Left ventricle myocardium inferior (tissue), 1 donor: ENCODE measurements at regions not wholly inside any gene's neighbourhood (a gene's known extent, or its start where the extent isn't known, plus 50 kb on each side); places are given as distances from the start of the nearest gene placed in this dataset.

Experiments used
- DNase-seq: peaks from one replicate; pipeline ENCODE4 v3.0.0-alpha.2; 2020
- H3K27ac ChIP-seq: fragments of 200-600 bp; replicated peaks from 2 replicates; pipeline ENCODE4 v1.8.0; 2021
- H3K27me3 ChIP-seq: fragments of 200-600 bp; 2 replicates; pipeline ENCODE4 v1.8.0; 2021; ENCODE audit warnings: low read depth
- H3K36me3 ChIP-seq: fragments of 200-600 bp; 2 replicates; pipeline ENCODE4 v1.8.0; 2021
- H3K4me1 ChIP-seq: fragments of 200-600 bp; 2 replicates; pipeline ENCODE4 v1.8.0; 2021
- H3K4me3 ChIP-seq: fragments of 200-600 bp; 2 replicates; pipeline ENCODE4 v1.8.0; 2021; ENCODE audit warnings: mild to moderate bottlenecking, moderate library complexity
- H3K9me3 ChIP-seq: fragments of 200-600 bp; replicated peaks from 2 replicates; pipeline ENCODE4 v1.8.0; 2021
- intact Hi-C: fragments of 100-400 bp; cut with micrococcal nuclease; formaldehyde crosslinking; loops from one replicate; pipeline ENCODE4 v1.11.0; 2022
- TF ChIP-seq, protein P1 (sequence below): fragments of 200-600 bp; IDR thresholded peaks from 2 replicates; pipeline ENCODE4 v1.8.0; 2021; ENCODE audit warnings: antibody characterized with exemption, mild to moderate bottlenecking, borderline replicate concordance
- donor health status: DM: no; HTN: yes; CAD: no; lungs with severe emphysema.

GRCh38 chr6:134456226-134456625 is 138.3 kb upstream of the SGK1 start:
- no peaks in the 10 kb centered on the region for H3K27me3 ChIP-seq
- no peak for DNase-seq
- no peak overlapping the region for H3K27ac ChIP-seq
- intact Hi-C loops: no loop called here
- H3K9me3 ChIP-seq: no peaks in the 10 kb centered on the region
- H3K4me3 ChIP-seq: no peak overlapping the region
- no peaks in the 10 kb centered on the region for H3K4me1 ChIP-seq
- TF ChIP-seq, protein P1, sequence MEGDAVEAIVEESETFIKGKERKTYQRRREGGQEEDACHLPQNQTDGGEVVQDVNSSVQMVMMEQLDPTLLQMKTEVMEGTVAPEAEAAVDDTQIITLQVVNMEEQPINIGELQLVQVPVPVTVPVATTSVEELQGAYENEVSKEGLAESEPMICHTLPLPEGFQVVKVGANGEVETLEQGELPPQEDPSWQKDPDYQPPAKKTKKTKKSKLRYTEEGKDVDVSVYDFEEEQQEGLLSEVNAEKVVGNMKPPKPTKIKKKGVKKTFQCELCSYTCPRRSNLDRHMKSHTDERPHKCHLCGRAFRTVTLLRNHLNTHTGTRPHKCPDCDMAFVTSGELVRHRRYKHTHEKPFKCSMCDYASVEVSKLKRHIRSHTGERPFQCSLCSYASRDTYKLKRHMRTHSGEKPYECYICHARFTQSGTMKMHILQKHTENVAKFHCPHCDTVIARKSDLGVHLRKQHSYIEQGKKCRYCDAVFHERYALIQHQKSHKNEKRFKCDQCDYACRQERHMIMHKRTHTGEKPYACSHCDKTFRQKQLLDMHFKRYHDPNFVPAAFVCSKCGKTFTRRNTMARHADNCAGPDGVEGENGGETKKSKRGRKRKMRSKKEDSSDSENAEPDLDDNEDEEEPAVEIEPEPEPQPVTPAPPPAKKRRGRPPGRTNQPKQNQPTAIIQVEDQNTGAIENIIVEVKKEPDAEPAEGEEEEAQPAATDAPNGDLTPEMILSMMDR: no peak
- H3K36me3 ChIP-seq: no peaks in the 10 kb centered on the region

DNA sequence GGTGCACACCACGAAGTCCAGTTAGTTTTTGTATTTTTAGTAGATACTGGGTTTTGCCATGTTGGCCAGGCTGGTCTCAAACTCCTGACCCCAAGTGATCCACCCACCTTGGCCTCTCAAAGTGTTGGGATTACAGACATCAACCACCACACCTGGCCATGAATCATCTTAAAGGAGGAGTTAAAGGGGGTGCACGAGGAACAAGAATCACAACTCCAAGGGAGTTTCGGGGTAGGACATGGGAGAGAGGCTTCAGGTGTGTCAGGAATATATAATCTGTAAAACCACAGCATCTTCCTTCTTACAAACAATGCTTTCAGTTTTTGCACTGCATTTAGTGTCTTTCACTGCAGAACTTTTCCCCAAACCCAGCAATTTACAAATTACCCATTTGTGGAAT is 137.4 kb upstream of the SGK1 start:
- TF ChIP-seq, protein P1: no peak
- no peaks in the 10 kb centered on the region for H3K27me3 ChIP-seq
- no peak for DNase-seq
- intact Hi-C loops: no loop called here
- H3K36me3 ChIP-seq: no peaks in the 10 kb centered on the region
- no peaks in the 10 kb centered on the region for H3K4me1 ChIP-seq
- no peak overlapping the region for H3K4me3 ChIP-seq
- H3K9me3 ChIP-seq: no peaks in the 10 kb centered on the region
- H3K27ac ChIP-seq: no peak overlapping the region

DNA sequence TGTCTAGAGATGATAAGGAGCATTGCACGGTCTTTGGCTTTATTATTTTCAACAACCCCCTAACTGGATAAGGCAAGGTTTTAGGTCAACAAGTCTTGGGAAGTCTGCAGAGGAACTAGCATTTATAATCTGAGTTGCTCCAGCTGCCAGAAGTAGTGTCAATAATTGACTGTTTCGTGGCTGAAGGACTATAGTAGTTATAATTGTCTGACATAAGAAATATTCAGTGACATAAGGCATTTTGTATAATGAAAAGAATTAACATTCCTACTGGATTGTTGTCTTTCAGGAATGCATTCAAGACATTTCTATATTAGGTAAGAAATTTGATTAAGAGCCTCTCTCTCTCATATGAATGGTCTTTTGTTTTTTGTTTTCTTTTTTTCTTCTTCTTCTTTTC is 136.9 kb upstream of the SGK1 start:
- Histone ChIP-seq H3K27me3 (no peaks in the 10 kb centered on the region), H3K4me3 (no peak overlapping the region), H3K36me3 (no peaks in the 10 kb centered on the region), H3K4me1 (no peaks in the 10 kb centered on the region), H3K27ac (no peak overlapping the region), H3K9me3 (no peaks in the 10 kb centered on the region)
- TF ChIP-seq, protein P1: no peak
- no peak for DNase-seq
- intact Hi-C loops: no loop called here

DNA sequence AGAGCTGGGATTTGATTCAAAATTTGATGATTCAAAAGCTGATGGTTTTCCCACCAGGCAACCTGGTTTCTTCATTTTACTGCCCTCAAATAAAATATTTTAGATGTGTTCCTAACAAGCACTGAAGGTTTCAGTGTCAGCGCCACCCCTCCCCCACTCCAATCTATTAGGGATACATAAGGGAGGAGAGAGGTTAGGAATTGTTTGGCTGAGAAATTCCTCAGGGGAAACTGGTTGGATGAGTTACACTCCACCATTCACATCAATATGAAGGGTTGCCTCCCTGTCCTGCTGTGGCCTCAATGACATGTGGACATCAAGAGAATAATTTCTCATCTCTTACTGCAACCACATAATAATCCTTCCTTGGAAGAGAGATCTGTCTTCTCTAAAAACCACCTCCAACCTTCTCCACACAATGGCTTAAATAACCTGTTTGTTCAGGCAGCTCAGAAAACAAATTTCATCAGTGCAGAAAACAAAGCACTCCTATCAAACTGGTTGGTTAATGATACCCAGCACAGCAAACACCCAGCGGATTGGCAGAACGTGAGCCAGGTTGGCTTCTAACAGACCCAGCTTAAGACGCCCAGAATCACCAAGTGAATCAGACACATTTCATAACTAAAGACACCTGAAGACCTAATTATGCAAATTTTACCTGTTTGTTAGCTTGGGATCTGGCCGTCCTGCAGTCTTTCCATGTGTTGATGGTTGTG is 136.0 kb upstream of the SGK1 start:
- no peaks in the 10 kb centered on the region for H3K4me1 ChIP-seq
- TF ChIP-seq, protein P1: no peak
- intact Hi-C loops: no loop called here
- no peaks in the 10 kb centered on the region for H3K27me3 ChIP-seq
- no peak overlapping the region for H3K4me3 ChIP-seq
- H3K9me3 ChIP-seq: no peaks in the 10 kb centered on the region
- H3K36me3 ChIP-seq: no peaks in the 10 kb centered on the region
- no peak overlapping the region for H3K27ac ChIP-seq
- DNase-seq: no peak

DNA sequence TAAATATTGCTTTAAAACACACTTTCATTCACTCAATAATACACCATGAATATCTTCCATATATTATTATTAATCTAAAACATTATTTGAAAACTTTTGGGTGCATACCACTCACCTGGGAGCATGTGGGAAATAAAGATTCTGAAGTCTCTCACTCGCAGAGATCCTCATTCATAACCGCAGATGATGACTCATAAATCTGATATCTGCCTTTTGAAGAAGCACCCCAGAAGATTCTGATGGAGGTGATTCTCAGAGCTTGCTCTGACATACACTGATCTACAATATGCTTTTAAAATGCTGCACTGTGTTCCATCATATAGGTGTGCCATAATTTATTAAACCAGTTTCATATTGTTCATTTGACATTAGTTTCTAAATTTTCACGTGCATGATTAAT is 135.0 kb upstream of the SGK1 start:
- Histone ChIP-seq H3K27me3 (no peaks in the 10 kb centered on the region), H3K4me1 (peaks cover 2% of the 10 kb centered on the region), H3K27ac (no peak overlapping the region), H3K36me3 (no peaks in the 10 kb centered on the region), H3K9me3 (no peaks in the 10 kb centered on the region), H3K4me3 (no peak overlapping the region)
- no peak for DNase-seq
- intact Hi-C loops: no loop called here
- TF ChIP-seq, protein P1: no peak
